ENCODE measurements at regions not wholly inside any gene's neighbourhood (a gene's known extent, or its start where the extent isn't known, plus 50 kb on each side); places are given as distances from the start of the nearest gene placed in this dataset.

GRCh38 chr16:74030000-74030706, 266.5 kb upstream of the PSMD7 start:
- DNase-seq: no peak

- no peak for DNase-seq
These were observed 267.4 kb upstream of the PSMD7 start for GRCh38 chr16:74029115-74029792.

- DNase-seq: no peak
These were observed 270.0 kb upstream of the PSMD7 start for GRCh38 chr16:74026373-74027281.

- no peak for DNase-seq
These were observed 271.7 kb upstream of the PSMD7 start for GRCh38 chr16:74024953-74025352.

GRCh38 chr16:74020095-74020670, 276.4 kb upstream of the PSMD7 start:
- no peak for DNase-seq

GRCh38 chr16:74019612-74020011, 277.0 kb upstream of the PSMD7 start:
- no peak for DNase-seq

GRCh38 chr16:74015953-74016352, 280.7 kb upstream of the PSMD7 start:
- no peak for DNase-seq

GRCh38 chr16:73998707-73999106, 297.9 kb upstream of the PSMD7 start:
- DNase-seq: no peak

GRCh38 chr16:73997971-73998370, 298.6 kb upstream of the PSMD7 start:
- DNase-seq: no peak

- no peak for DNase-seq
These were observed 299.3 kb upstream of the PSMD7 start for GRCh38 chr16:73997340-73997711.

- DNase-seq: no peak
These were observed 299.8 kb upstream of the PSMD7 start for GRCh38 chr16:73996624-73997339.

- no peak for DNase-seq
These were observed 302.7 kb upstream of the PSMD7 start for GRCh38 chr16:73993878-73994277.

GRCh38 chr16:73978407-73978784, 318.2 kb upstream of the PSMD7 start:
- DNase-seq: no peak

GRCh38 chr16:73976644-73977043, 320.0 kb upstream of the PSMD7 start:
- DNase-seq: no peak

- DNase-seq: no peak
These were observed 323.4 kb upstream of the PSMD7 start for GRCh38 chr16:73973174-73973573.

GRCh38 chr16:73966851-73967250, 329.8 kb upstream of the PSMD7 start:
- DNase-seq: no peak

GRCh38 chr16:73965591-73965990, 331.0 kb upstream of the PSMD7 start:
- no peak for DNase-seq

GRCh38 chr16:73956587-73957494, 339.8 kb upstream of the PSMD7 start:
- DNase-seq: peak; percentile 65

GRCh38 chr16:73955702-73956101, 340.9 kb upstream of the PSMD7 start:
- no peak for DNase-seq

- no peak for DNase-seq
These were observed 341.4 kb upstream of the PSMD7 start for GRCh38 chr16:73955255-73955654.

GRCh38 chr16:73951481-73951880, 345.1 kb upstream of the PSMD7 start:
- no peak for DNase-seq
